BJ (cell line): ENCODE measurements at regions not wholly inside any gene's neighbourhood (a gene's known extent, or its start where the extent isn't known, plus 50 kb on each side); places are given as distances from the start of the nearest gene placed in this dataset.

Source experiments
- CTCF ChIA-PET: fragments of 350-600 bp; formaldehyde crosslinking; extraction: SDS; loops from one replicate; lab custom pipeline; 2021; ENCODE audit warnings: antibody characterized with exemption, inconsistent platforms; lab: Yijun Ruan, JAX
- POLR2A ChIA-PET: fragments of 300-600 bp; sonication (Branson Sonifier 250); formaldehyde crosslinking; extraction: SDS; loops from one replicate; lab custom pipeline; 2021; ENCODE audit warnings: antibody characterized with exemption; lab: Charles Lee
- DNase-seq: peaks from one replicate; pipeline ENCODE4 v3.0.0-alpha.2; 2011; ENCODE audit warnings: low read depth
- H3K27me3 ChIP-seq: 2 replicates; pipeline ENCODE4 v1.6.0; 2011; ENCODE audit warnings: low read length; ENCODE audit not compliant: control insufficient read depth, insufficient read depth
- H3K36me3 ChIP-seq: 2 replicates; pipeline ENCODE4 v1.5.1; 2011; ENCODE audit warnings: low read length; ENCODE audit not compliant: control insufficient read depth, insufficient read depth
- H3K4me3 ChIP-seq: 2 replicates; pipeline ENCODE4 v1.5.1; 2011; ENCODE audit warnings: low read depth, mild to moderate bottlenecking, control low read depth, low read length
- TF ChIP-seq, protein P1 (sequence below): IDR thresholded peaks from 2 replicates; pipeline ENCODE4 v1.5.1; 2011; ENCODE audit warnings: low read depth, mild to moderate bottlenecking, control low read depth, inconsistent platforms, low read length, moderate library complexity; ENCODE audit not compliant: insufficient read depth

DNA sequence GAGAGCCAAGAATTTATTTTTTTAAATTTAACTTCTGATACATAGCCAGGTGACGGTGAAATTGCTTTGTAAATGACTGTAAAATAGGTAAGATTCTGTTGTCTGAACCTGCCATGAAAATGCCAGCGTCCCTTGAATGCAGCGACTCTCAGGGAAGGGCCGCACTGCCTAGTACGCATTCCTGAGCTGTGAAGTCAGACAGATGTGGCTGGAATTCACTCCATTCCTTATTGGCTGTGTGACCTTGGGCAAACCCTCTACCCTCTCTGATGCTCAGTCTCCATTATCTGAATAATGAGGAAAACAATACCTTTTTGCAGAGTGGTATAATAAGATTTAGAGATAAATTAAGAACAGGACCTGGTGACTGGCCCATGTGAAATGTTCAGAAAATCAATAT lies 167.1 kb upstream of the DAB1 start:
- ChIA-PET CTCF (no interaction called here), POLR2A (no interaction called here)
- Histone ChIP-seq H3K27me3 (no peaks in the 10 kb centered on the region), H3K36me3 (no peaks in the 10 kb centered on the region), H3K4me3 (no peak overlapping the region)
- TF ChIP-seq, protein P1, sequence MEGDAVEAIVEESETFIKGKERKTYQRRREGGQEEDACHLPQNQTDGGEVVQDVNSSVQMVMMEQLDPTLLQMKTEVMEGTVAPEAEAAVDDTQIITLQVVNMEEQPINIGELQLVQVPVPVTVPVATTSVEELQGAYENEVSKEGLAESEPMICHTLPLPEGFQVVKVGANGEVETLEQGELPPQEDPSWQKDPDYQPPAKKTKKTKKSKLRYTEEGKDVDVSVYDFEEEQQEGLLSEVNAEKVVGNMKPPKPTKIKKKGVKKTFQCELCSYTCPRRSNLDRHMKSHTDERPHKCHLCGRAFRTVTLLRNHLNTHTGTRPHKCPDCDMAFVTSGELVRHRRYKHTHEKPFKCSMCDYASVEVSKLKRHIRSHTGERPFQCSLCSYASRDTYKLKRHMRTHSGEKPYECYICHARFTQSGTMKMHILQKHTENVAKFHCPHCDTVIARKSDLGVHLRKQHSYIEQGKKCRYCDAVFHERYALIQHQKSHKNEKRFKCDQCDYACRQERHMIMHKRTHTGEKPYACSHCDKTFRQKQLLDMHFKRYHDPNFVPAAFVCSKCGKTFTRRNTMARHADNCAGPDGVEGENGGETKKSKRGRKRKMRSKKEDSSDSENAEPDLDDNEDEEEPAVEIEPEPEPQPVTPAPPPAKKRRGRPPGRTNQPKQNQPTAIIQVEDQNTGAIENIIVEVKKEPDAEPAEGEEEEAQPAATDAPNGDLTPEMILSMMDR = no peak
- no peak for DNase-seq

DNA sequence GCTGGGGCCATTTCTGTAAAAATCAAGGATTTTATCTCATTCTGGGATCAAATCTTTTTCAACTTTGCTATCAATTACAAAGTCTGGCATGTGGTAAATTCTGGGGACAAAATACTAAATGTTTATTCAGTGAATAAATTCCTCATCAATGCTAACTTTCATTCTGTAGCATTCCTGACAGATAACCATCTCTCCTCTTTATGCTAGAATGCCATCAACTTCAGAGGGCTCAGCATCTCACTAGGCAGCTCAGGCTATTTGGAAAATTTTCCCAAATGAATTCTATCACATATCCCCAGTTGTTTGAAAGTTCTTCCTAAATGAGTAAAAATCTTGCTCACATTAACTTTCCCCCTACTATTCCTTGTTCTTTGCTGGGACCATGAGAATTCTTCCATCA lies 163.0 kb upstream of the DAB1 start:
- H3K36me3 ChIP-seq = no peaks in the 10 kb centered on the region
- ChIA-PET CTCF (no interaction called here), POLR2A (no interaction called here)
- no peak overlapping the region for H3K4me3 ChIP-seq
- no peaks in the 10 kb centered on the region for H3K27me3 ChIP-seq
- no peak for DNase-seq
- TF ChIP-seq, protein P1 = no peak

GRCh38 chr1:57578680-57579079 lies 154.8 kb upstream of the DAB1 start:
- Histone ChIP-seq H3K4me3 (no peak overlapping the region), H3K36me3 (no peaks in the 10 kb centered on the region), H3K27me3 (no peaks in the 10 kb centered on the region)
- ChIA-PET POLR2A (no interaction called here), CTCF (no interaction called here)
- TF ChIP-seq, protein P1 = no peak
- DNase-seq = no peak

- ChIA-PET POLR2A (no interaction called here), CTCF (no interaction called here)
- H3K36me3 ChIP-seq = no peaks in the 10 kb centered on the region
- no peak for DNase-seq
- H3K27me3 ChIP-seq = no peaks in the 10 kb centered on the region
- no peak overlapping the region for H3K4me3 ChIP-seq
- TF ChIP-seq, protein P1 = no peak
Observed at GRCh38 chr1:57578099-57578498, 154.2 kb upstream of the DAB1 start.

- no peaks in the 10 kb centered on the region for H3K27me3 ChIP-seq
- CTCF ChIA-PET = no interaction called here
- POLR2A ChIA-PET = no interaction called here
- H3K36me3 ChIP-seq = no peaks in the 10 kb centered on the region
- no peak for DNase-seq
- H3K4me3 ChIP-seq = no peak overlapping the region
- TF ChIP-seq, protein P1 = no peak
Observed at GRCh38 chr1:57576756-57577155, 152.9 kb upstream of the DAB1 start.
